ENCODE measurements at regions not wholly inside any gene's neighbourhood (a gene's known extent, or its start where the extent isn't known, plus 50 kb on each side); places are given as distances from the start of the nearest gene placed in this dataset.
"Not testable (repeated sequence)": the region's sequence is repeated elsewhere in the genome, so short reads cannot be mapped to it uniquely, and the experiment has no call there.

DNA sequence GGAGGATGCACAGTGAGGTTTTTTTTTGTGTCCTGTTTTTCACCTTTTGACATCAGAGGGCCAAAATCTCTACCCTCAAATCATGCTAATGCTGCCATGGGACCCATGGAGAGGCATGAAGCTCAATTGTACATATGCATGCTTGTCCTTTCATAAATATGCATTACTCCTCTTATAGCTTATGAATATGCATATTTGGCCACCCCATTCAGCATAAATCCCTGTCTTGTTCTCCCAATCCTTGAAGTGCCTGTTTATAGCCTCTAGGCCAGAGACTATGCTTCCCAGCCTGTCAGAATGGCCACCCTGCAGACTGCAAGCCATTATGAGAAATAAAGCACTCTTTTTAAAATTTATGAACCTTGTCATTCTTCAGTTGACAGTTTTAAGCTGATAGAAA lies 696.4 kb upstream of the ZNF804A start:
- no peak for DNase-seq (ENCODE audit: low read depth)

GRCh38 chr2:183903026-183903425 lies 695.3 kb upstream of the ZNF804A start:
- no peak for DNase-seq (ENCODE audit: low read depth)

DNA sequence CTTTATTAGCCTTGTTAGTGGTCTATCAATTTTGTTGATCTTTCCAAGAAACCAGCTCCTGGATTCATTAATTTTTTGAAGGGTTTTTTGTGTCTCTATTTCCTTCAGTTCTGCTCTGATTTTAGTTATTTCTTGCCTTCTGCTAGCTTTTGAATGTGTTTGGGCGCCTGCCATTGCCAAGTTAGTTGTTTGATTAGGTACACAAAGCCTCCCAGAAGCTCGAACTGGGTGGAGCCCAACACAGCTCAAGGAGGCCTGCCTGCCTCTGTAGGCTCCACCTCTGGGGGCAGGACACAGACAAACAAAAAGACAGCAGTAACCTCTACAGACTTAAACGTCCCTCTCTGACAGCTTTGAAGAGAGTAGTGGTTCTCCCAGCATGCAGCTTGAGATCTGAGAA lies 682.3 kb upstream of the ZNF804A start:
- DNase-seq (ENCODE audit: low read depth): not testable (repeated sequence)

DNA sequence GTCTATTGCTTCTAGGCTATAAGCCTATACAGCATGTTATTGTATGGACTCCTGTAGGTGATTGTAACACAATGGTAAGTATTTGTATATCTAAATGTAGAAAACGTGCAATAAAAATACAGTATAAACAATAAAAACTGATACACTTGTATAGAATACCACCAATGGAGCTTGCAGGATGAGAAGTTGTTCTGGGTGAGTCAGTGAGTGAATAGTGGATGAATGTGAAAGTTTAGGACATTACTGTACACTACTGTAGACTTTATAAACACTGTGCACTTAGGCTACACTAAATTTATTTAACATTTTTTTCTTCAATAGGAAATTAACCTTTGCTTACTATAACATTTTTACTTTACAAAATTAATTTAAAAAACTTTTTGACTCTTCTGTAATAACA lies 679.2 kb upstream of the ZNF804A start:
- DNase-seq (ENCODE audit: low read depth): no peak

GRCh38 chr2:183919926-183920325 lies 678.4 kb upstream of the ZNF804A start:
- no peak for DNase-seq (ENCODE audit: low read depth)

GRCh38 chr2:183925281-183925680 lies 673.0 kb upstream of the ZNF804A start:
- no peak for DNase-seq (ENCODE audit: low read depth)

- no peak for DNase-seq (ENCODE audit: low read depth)
Observed at GRCh38 chr2:183926433-183926832, 671.9 kb upstream of the ZNF804A start.

DNA sequence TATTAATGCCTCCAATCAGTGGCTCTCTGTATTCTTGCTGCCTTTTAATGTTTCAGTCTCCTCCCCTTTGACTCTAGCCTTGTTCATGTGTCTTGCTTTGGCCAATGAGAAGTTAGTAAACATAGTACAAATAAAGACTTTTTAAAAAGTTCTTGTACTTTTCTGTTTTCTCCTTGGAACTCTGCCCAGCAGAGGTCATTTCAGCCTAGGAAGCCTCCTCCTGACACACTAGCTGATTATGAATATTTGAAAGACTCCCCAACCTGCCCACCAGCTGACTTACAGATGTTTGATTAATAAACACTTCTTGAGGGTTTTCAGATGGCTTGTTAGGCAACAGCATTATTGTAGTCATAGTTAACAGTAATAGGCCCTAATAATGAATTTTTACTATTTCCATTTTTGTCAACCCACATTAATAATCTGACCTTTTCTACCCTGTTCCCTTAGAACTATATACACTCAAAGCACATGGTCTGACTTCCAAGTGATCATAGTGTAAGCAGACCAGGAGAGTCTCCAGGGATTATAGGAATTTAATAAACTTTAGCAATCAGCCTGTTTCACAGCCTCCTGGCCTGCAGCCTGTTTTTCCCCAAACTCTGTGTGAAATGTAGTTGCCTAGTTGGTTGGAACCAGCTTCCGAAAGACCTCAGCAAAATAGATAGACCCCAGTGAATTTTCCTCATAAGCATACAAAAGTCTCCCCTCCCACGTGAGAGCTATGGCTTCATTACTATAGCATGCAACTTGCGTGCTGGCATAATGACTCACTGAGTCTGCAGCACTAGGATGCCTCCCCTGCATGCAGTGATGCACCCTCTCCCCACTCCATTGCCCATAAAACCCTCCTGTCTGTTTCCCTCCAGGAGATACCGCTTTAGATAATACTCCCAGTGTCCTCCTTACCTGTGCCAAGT lies 670.7 kb upstream of the ZNF804A start:
- DNase-seq (ENCODE audit: low read depth): no peak

- DNase-seq (ENCODE audit: low read depth): no peak
Observed at GRCh38 chr2:183935005-183935404, 663.3 kb upstream of the ZNF804A start.

DNA sequence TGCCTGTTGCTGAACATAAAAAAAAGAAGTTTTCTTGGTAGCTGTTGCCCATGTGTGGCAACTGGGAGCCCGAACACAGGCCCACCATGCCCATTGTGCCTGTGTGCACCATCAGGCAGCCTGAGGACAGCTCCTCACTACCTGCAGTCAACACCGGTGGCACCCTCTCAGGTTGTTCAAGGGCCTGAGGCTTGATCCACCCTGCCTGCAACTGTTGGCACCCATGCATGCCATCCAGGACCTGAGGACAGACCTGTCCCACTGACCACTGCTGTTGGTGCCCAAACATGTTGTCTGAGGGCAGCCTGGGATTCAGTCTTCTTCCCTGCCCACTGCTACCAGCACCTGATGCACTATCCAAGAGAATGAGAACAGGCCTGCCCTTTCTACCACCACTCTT lies 661.1 kb upstream of the ZNF804A start:
- DNase-seq (ENCODE audit: low read depth): no peak

DNA sequence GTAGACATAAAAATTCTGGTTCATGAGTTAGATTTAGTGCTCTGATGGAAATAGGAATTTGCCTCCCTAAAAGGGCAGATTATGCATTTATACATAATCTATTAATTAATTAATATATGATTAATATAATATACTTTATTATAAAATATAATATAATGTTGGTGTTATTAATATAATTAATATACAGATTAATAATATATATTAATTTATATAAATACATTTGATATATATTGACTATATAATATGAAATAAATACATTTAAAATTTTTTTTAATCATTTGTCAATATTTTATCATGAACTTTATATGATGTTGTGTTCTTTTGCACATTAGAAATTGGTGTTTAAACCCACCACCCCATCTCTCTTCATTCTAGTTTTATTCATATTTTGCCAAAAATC lies 652.1 kb upstream of the ZNF804A start:
- no peak for DNase-seq (ENCODE audit: low read depth)

DNA sequence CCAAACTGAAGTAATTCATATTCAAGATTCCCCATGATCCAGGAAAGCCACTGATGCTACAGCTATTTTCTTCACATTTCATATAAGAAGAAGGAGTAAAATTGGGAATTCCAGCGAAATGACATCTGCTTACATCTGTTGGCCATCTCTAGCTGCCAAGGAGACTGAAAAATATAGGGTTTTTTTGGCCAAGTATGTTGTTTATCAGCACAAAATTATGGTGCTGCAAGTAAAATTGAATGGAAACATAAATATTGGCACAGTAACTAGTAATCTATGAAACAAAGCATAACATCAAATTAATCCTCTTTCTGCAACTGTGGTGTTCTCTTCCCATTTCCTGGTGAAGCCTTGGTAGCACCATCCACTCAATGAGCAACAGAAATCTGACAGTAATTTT lies 649.5 kb upstream of the ZNF804A start:
- no peak for DNase-seq (ENCODE audit: low read depth)

DNA sequence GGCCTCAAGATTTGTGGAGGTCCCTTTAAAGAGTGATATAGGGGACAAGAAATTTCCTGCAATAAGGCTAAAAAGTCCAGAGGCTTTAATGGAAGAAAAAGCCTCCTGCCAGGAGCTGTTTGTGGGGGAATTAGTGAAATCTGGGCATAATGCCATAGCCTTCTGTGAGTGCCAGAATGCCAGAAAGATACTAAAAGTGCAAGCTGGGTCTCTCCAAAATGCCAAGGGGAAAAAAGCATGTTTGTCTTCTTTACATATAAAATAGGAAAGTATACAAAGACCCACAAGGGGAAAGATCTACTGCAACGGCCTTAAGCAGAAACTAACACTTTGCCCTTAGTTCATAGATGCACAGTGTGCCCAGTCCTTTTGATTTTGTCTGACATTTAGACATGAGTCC lies 647.7 kb upstream of the ZNF804A start:
- no peak for DNase-seq (ENCODE audit: low read depth)

- no peak for DNase-seq (ENCODE audit: low read depth)
Observed at GRCh38 chr2:183951630-183952029, 646.7 kb upstream of the ZNF804A start.

- no peak for DNase-seq (ENCODE audit: low read depth)
Observed at GRCh38 chr2:183952741-183953140, 645.6 kb upstream of the ZNF804A start.

DNA sequence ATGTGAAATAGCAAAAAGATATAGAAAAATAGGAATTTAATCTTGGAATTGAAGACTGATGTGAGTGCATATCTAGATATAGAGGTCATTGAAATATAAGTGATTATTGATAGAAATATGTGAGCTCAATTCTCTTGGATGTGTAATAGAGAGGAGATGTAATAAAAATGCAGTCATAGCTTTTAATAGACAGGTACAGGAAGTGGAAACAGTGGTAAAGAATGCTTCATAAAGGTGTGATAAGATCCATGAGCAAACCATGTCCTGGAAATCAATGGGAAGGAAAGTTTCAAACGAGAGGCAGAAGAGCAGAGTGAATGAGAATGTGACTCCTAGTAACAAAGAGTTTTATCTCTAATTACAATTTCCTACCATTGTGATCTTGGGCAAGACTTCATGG lies 634.7 kb upstream of the ZNF804A start:
- no peak for DNase-seq (ENCODE audit: low read depth)

- no peak for DNase-seq (ENCODE audit: low read depth)
Observed at GRCh38 chr2:183964565-183964964, 633.8 kb upstream of the ZNF804A start.

GRCh38 chr2:183967756-183968155 lies 630.6 kb upstream of the ZNF804A start:
- no peak for DNase-seq (ENCODE audit: low read depth)

GRCh38 chr2:183975676-183976075 lies 622.7 kb upstream of the ZNF804A start:
- not testable (repeated sequence) for DNase-seq (ENCODE audit: low read depth)

- DNase-seq (ENCODE audit: low read depth): no peak
Observed at GRCh38 chr2:183984871-183985270, 613.5 kb upstream of the ZNF804A start.

DNA sequence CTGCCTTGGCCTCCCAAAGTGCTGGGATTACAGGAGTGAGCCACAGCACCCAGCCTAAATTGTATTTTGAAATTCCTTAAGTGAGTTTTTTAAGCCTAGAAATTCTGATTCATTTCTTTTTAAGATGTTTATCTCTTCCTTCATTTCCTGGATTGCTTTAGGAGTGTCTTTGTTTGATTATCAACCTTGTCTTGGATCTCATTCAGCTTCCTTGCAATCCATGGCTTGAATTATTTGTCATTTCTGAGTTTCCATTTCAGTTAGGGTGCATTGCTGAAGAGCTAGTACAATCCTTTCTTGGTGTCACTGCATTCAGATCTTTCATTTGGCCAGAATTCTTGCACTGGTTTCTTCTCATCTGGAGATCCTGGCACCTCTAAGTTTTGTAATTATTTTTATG lies 606.4 kb upstream of the ZNF804A start:
- no peak for DNase-seq (ENCODE audit: low read depth)

DNA sequence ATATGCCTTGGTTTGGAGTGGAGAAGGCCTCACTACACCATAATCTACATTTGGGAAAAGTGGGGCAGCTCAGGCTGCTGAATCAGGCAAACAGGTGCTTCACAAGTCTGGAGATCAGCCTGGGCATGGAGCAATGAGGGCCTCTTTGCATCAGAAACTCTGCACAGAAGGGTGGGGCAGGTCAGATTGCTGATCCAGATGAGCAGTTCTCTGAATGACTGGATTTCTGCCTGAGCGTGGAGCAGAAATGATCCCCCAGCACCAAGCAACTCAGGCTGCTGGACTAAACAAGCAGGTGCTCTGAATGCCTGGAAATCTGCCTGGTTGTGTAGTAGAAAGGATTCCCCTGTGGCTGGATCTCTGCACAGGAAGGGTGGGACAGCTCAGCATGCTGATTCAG lies 605.3 kb upstream of the ZNF804A start:
- DNase-seq (ENCODE audit: low read depth): no peak

- DNase-seq (ENCODE audit: low read depth): no peak
Observed at GRCh38 chr2:183995632-183996031, 602.7 kb upstream of the ZNF804A start.
